ENCODE measurements at regions not wholly inside any gene's neighbourhood (a gene's known extent, or its start where the extent isn't known, plus 50 kb on each side); places are given as distances from the start of the nearest gene placed in this dataset.

GRCh38 chrX:113269203-113269602 lies 428.6 kb upstream of the AMOT start:
- Histone ChIP-seq H3K36me3 (no peaks in the 10 kb centered on the region), H3K27ac (no peak overlapping the region), H3K27me3 (replicated peaks; ENCODE audit: insufficient read depth) (no peaks in the 10 kb centered on the region), H3K4me1 (replicated peaks) (no peaks in the 10 kb centered on the region), H3K9me3 (no peaks in the 10 kb centered on the region), H3K4me3 (no peak overlapping the region)
- intact Hi-C loops (cut with DNase I): no loop called here
- DNase-seq (ENCODE audit: low spot score): no peak
- TF ChIP-seq POLR2A (IDR thresholded peaks at IDR 0.05) (no peak), POLR2AphosphoS5 (IDR thresholded peaks at IDR 0.05) (no peak), CTCF (IDR thresholded peaks at IDR 0.05) (no peak)

GRCh38 chrX:113260474-113260873 lies 419.8 kb upstream of the AMOT start:
- no peak for DNase-seq (ENCODE audit: low spot score)
- no peaks in the 10 kb centered on the region for H3K4me1 ChIP-seq (replicated peaks)
- no peaks in the 10 kb centered on the region for H3K36me3 ChIP-seq
- TF ChIP-seq POLR2AphosphoS5 (IDR thresholded peaks at IDR 0.05) (no peak), CTCF (IDR thresholded peaks at IDR 0.05) (no peak), POLR2A (IDR thresholded peaks at IDR 0.05) (no peak)
- H3K4me3 ChIP-seq: no peak overlapping the region
- no peaks in the 10 kb centered on the region for H3K27me3 ChIP-seq (replicated peaks; ENCODE audit: insufficient read depth)
- 83% methylated on average over 3 of the region's 3 CpGs for WGBS
- intact Hi-C loops (cut with DNase I): no loop called here
- H3K9me3 ChIP-seq: no peaks in the 10 kb centered on the region
- no peak overlapping the region for H3K27ac ChIP-seq

- intact Hi-C loops (cut with DNase I): no loop called here
- Histone ChIP-seq H3K4me1 (replicated peaks) (no peaks in the 10 kb centered on the region), H3K9me3 (no peaks in the 10 kb centered on the region), H3K27me3 (replicated peaks; ENCODE audit: insufficient read depth) (no peaks in the 10 kb centered on the region), H3K27ac (no peak overlapping the region), H3K4me3 (no peak overlapping the region), H3K36me3 (no peaks in the 10 kb centered on the region)
- no peak for TF ChIP-seq POLR2AphosphoS5 (IDR thresholded peaks at IDR 0.05)
- TF ChIP-seq POLR2A (IDR thresholded peaks at IDR 0.05): no peak
- no peak for TF ChIP-seq CTCF (IDR thresholded peaks at IDR 0.05)
- no peak for DNase-seq (ENCODE audit: low spot score)
- WGBS: 69% methylated on average over 3 of the region's 3 CpGs
Observed at GRCh38 chrX:113222305-113222704, 381.7 kb upstream of the AMOT start.

GRCh38 chrX:113212052-113212451 lies 371.4 kb upstream of the AMOT start:
- no peaks in the 10 kb centered on the region for H3K4me1 ChIP-seq (replicated peaks)
- DNase-seq (ENCODE audit: low spot score): no peak
- H3K27me3 ChIP-seq (replicated peaks; ENCODE audit: insufficient read depth): no peaks in the 10 kb centered on the region
- no peaks in the 10 kb centered on the region for H3K36me3 ChIP-seq
- H3K4me3 ChIP-seq: no peak overlapping the region
- intact Hi-C loops (cut with DNase I): no loop called here
- no peaks in the 10 kb centered on the region for H3K9me3 ChIP-seq
- H3K27ac ChIP-seq: no peak overlapping the region
- TF ChIP-seq CTCF (IDR thresholded peaks at IDR 0.05): no peak
- TF ChIP-seq POLR2AphosphoS5 (IDR thresholded peaks at IDR 0.05): no peak
- no peak for TF ChIP-seq POLR2A (IDR thresholded peaks at IDR 0.05)
- WGBS: 100% methylated on average over 1 of the region's 9 CpGs

GRCh38 chrX:113202601-113203000 lies 362.0 kb upstream of the AMOT start:
- WGBS: 100% methylated on average over 2 of the region's 5 CpGs
- no peaks in the 10 kb centered on the region for H3K4me1 ChIP-seq (replicated peaks)
- intact Hi-C loops (cut with DNase I): no loop called here
- no peak overlapping the region for H3K4me3 ChIP-seq
- no peak for DNase-seq (ENCODE audit: low spot score)
- no peaks in the 10 kb centered on the region for H3K36me3 ChIP-seq
- TF ChIP-seq POLR2A (IDR thresholded peaks at IDR 0.05) (no peak), POLR2AphosphoS5 (IDR thresholded peaks at IDR 0.05) (no peak), CTCF (IDR thresholded peaks at IDR 0.05) (no peak)
- no peak overlapping the region for H3K27ac ChIP-seq
- H3K9me3 ChIP-seq: no peaks in the 10 kb centered on the region
- H3K27me3 ChIP-seq (replicated peaks; ENCODE audit: insufficient read depth): no peaks in the 10 kb centered on the region

Data from prostate gland (tissue), 2 donors.